ENCODE measurements at regions not wholly inside any gene's neighbourhood (a gene's known extent, or its start where the extent isn't known, plus 50 kb on each side); places are given as distances from the start of the nearest gene placed in this dataset.

DNA sequence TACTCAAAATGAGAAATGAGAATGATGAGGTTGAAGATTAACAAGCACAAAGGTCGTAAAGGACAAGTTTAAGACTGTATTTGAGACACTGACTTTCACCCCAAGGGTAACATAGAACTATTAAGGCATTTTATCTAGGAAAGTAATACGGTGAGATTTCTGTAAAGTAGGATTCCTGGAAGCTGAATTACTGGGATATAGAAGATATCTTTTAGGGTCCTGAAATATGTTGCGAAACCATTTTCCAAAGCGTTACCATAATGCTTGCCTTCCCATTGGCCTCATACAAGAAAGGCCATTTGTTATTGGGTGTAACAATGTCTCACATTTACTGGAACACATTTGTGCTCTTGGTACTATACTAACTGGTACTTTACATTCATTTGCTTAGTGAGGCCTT, 1185.9 kb upstream of the TENM4 start:
- no peak for FAIRE-seq

DNA sequence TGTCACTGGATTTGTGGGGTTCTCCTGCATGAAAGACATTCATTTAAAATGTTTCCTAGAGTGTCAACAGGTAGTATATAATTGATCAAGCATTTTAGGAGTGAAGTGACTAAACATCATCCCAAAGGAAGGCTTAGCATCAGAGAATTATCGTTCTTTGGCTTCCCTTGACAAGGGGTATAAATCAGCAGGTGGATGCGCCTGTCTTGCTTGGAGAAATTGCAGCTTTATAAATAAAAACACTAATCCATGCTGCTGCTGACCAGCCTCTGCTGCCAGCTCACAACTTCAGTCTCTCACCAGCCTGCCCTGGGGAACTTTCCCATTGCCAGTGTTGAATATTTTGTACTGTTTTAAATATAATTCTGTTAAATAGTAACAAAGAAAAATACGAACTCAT, 1184.7 kb upstream of the TENM4 start:
- no peak for FAIRE-seq

DNA sequence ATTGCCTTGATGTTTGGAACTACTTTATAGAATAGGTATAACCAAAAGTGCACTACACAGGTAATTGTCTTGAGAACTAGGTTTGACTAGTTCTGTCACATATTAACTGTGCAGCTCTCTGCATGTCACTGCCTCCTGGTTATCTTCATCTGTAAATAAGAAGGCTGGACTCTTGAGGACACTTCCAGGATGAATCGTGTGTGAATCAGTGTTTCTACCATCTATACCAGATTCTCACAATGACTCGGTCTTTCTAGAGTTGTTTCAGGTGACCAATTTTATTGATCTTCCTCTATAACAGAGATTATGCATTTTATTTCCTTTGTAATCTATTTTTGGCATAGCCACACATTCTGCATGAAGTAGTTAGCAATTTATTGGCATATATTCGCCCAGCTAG, 1181.0 kb upstream of the TENM4 start:
- no peak for FAIRE-seq

DNA sequence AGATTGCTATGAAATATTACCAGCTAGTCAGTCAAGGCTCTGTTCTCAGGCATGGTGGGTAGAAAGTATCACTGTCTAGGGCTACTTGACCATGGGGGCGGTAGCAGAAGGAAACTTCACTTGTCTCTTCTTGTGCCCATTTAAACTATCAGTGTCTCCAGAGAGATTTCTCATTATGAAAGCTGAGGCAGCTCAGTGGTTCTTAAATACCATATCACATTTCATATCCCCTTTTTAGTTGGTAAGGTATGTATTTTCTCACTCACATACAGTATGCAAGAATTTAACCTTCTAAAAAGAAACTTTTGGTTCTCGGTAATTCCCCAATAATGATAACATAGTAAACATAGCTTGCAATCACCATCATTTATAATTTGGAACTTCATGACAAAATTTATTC, 1180.0 kb upstream of the TENM4 start:
- no peak for FAIRE-seq

DNA sequence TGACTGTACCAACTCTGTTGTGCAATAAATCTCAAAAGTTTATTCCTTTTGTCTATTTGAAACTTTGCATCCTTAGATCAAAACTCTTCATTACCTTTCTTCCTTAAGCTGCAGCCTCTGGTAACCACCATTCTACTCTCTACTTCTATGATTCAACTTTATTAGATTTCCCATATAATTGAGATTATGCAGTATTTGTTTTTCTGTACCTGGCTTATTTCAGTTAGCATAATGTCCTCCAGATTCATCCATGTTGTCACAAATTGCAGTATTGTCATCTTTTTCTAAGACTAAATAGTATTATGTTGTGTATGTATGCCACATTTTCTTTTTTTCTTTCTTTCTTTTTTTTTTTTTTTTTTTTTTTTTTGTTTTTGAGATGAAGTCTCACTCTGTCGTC, 1176.3 kb upstream of the TENM4 start:
- FAIRE-seq, result no peak

DNA sequence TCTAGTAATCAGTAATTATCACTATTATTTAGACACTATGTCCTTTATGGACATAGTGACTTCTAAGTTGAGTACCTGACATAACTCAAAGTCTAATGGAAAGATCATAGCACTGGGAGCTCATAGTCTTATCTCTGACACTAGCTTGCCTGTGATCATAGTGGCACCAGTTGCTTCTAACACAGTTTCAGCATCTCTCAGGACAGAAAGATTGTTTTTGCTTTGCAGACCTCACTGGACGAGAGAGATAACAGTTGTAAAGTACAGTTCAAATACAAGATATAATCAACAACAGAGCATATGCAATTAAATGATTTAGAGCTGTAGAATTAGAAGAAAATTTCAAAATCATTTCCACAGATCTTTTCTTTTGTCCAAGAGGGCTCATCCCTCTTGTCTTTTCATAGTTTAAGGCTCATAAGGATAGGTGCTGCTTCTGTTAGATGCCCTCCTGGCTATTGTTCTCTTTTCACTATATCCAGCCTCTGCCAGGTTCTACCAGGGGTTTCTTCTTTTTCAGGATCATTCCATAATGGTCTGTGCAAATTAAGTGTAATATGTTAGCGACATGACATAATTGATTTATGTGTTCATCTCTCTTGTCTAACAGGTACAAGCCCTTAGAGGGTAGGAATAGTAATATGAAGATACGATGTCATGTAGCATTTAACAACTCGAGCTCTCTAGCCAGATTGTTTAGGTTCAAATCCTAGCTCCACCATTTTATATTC, 1175.4 kb upstream of the TENM4 start:
- FAIRE-seq, result no peak

DNA sequence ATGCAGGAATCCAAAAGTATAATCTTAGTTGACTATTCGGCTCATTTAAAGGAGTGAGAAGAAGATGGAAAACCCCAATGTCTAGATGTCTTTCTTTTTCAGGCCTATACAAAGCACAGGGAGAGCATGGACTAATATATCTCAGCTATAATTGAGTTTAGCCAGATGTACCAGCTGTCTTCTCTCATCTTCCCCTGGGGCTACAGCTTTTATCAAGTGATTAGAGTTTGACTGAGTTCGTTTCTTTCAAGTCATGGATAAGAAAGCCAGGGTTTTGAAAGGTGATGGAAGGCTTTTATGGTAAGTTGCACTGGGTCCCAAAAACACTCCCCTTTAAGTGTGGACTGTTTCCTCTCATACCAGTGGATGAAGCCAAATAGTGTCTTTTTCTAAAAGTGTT, 1172.8 kb upstream of the TENM4 start:
- no peak for FAIRE-seq

DNA sequence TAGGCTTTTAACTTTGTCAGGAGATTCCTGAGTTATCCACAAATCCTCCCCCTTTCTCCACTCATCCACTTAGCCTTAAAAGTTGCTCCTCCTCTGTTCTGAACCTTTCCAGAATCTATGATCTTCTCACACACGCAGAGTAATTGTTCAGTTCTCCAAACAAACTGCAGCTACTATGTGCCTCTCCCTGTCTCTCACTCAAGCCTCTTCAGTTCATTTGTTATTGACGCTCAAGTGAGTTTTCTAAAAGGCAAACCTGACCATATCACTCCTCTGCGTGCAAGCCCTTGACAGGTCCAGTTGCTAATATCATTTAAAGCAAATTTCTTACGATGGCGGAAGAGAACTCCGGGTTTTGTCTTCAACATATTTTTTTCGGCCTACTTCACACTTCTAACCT, 1169.7 kb upstream of the TENM4 start:
- FAIRE-seq, result no peak

DNA sequence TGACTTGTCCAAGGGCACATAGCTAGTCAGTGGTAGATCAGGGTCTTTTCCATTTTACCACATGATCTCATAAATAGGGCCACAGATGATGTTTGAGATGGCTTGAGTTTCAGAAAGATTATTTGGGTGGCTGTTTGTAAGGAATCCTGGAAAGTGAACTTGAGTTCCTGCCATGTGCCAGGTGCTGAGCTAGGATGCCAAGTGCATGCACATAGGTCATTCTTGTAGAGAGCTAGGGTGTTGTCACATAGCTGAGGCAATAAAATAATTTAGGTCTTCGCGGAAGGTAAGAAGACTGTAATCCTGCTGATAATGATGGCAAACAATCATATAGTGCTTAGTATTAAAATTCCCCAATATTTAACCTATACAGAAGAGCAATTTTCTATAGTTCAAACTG, 1162.6 kb upstream of the TENM4 start:
- FAIRE-seq, result no peak

DNA sequence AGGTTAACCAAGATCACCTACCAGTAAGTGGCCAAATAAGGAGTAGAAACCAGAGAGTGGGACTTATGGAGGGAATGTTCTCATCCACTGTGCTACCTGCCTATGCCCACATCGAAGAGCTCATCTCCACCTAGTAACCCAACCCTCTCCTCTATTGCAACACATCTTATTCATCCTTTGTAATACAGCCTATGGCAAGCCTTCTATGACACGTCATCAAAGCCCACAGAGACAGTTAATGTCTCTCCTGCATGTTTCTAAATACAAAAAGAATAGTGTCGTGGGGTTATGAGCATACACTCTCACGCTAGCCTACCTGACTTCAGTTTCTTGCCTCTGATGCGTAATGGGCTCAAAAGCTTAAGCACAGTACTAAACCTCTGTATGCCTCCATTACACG, 1158.1 kb upstream of the TENM4 start:
- no peak for FAIRE-seq

DNA sequence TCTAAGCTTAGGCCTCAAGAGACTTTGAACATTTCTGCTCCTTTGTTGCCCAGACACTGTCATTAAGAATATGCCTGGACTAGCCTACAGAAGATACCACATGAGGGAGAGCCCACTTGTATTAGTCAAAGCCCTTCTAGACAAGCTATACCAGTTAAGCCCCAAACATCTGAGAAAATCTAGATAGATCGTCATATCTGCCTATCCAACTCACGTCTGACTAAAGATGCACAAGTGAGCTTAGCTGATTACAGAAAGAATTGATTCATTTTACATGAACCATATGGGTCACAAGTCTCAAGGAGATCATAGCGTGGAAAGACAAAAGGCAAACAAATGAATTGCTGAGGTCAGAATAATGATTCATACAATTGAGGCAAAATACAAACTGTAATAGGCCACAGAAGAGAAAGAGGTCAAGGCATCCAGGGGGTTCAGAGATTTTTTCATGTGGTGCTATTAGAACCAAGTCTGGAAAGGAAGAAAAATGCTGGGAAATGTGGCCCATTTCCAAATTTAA, 1155.5 kb upstream of the TENM4 start:
- FAIRE-seq, result no peak

DNA sequence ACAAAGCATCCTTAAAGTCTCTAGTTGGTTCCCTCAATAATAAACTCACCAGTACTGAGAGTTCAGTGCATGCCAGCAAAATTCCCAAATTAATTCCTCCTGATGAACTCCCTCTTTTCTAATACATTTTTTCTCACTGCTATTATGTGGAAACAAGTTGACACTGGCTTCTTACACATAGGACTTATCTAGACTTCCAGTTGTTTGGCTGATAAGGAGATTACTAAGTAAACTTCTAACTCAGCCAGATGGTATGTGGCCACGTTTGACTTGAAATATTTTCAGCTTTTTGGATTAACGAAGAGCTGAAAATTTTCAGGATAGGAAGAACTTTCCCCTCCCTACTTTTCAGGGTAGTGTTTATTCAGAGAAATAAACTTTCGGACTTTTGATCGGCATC, 1154.2 kb upstream of the TENM4 start:
- no peak for FAIRE-seq

DNA sequence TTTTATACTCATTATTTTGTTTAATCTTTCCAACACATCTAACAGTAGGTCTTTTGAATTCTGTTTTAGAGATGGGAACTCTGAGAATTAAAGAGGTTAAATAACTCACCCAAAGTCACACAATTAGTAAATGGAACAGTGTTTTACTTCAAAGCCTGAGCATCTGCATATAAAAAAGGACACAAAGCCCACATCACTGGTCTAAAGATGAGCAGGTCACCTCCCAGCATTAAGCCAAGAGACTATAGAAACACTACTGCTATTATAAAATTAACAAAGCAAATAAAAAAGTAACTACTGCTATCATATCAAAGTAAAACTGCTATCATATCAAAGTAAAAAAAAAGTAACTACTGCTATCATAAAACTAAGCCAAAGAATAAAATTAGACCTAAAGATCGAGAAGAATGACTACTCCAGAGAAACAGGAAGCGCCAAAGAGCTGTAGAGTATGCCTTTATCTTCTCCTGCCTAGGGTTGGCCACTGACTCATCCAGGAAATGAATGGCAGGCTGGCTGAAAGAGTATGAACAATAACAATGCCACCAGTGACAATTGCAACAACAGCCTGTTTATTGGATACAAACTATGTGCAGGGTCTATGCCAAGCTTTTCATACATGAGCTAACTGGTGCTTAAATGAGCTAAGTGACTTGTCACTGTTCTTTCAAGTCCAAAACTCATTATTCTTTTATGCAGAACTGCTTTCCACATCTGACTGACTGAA, 1153.0 kb upstream of the TENM4 start:
- FAIRE-seq, result no peak

DNA sequence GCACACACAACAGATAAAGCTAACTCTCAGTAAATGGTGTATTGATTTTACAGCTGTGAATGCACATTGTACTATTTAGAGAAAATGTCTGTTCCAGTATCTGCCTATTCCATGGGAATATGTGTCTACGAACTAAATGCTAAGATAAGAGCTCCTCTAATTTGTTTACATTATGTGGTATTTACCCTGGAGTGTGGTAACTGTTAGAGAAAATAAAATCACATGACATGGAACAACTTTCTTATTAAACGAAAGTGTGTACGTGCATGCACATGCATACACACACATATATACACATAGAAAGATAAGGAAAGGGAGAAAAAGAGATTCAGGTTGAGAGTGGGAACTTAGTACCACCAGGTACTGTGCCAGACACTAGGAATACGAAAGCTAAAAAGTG, 1151.7 kb upstream of the TENM4 start:
- FAIRE-seq, result no peak

DNA sequence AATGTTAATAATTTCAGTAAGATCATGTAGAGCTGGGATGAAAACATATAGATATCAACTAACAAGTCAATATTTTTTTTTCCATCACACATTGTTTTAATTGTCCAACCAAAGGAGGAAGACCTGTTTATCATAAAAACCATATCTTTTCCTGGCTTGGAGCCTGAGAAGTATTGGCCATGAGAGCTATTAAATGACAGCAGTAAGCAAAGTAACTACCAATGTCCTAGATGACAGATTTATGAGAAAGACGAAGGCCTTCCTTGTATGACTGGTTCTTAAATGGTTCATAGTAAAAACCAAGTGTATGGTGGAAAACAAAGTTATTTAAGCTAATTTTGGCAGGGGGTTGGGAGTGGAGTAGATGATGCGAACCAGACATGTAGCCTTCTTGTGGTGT, 1147.1 kb upstream of the TENM4 start:
- no peak for FAIRE-seq

DNA sequence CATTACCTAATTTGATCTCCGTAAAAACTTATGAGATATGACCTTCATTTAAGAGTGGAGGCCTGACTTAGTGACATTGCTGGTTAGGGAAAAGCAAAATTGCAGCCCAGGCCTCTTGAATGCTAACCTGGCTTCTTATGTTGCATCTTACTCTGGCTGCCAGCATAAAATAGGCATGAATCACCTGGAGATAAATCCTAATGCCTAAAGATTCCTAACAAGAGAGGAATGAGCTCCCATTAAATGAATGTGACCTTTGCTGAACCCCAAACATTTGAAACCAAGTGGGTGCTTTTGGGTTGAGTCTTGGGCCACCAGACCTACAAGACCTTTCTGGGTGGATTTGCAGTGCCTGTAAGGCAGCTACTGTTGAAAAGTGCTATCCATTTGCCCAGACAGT, 1145.6 kb upstream of the TENM4 start:
- FAIRE-seq, result no peak

DNA sequence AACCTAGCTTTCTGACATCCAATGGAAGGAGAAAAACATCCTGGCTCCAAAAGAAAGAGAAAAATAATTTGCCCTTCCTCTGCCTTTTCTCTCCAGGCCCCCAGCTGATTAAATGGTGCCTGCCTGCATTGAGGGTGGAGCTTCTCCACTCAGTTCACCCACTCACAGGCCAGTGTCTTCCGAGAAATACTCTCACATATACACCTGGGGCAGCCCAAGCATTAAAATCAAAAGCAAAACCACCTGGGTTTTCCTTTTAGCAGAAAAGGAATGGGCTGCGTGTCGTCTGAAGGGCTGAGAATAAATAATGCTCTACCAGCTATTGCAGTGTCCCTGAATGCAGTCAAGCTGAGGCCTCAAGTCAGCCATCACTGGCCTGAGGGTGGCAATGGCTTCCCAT, 1143.8 kb upstream of the TENM4 start:
- no peak for FAIRE-seq

DNA sequence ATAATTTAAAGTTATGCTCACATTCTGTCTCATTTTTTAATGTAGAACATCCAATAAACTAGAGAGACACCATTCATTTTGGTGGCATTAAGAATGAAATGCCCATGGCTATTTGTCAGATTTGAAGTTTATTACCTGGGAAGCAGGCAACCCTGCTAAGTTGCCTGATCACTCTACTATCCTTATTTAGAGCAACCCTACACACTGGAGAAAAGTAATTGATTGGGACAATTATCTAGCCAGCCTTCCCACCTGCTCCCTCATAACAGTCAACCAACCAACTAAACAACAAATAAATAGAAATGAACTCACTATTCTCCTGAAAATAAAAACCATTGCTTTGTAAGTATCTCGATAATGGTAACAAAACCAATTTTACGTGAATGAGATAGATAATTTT, 1129.0 kb upstream of the TENM4 start:
- no peak for FAIRE-seq

DNA sequence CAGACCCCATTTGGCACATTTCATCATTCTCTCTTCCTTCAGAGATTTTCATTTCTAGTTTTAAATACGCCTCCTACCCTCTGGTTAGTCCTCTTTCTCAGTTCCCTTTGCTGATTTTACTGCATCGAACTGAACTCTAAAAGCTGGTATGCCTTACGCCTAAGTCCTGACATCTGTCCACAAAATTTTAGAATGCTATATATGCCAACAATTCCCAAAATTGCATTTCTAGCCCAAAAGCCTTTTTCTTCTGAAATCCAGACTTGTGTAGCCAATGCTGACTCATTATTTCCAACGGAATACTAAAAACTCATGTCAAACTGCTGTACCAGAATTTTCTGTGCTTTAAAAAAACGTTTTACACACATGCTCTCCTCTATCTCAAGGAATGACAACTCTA, 1124.4 kb upstream of the TENM4 start:
- FAIRE-seq, result no peak

DNA sequence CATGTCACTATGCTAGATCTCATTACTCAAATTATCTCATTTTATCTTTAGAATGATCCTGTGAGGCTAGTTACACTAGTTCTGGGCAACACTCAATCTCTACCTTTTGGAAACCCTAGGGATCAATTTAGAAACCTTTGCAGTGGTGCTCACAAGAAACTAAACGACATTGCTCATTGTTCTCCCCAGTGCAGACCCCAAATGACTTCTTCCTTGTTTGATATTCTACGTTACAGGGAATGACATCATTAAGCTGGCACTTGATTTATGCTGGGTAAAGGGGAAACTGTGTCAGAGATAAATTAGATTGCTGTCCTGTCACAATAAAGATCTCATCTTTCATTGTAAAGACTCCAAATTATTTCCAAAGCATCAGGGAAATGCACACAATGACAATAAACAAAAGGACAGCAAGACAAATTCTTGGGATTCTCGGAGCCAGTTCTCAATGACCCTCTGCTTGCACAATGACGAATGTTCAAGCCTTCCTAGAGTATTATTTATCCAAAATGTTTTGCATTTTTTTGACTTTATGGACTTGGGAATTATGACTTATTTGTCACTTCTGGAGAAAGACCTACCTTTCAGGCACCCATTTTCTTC, 1121.8 kb upstream of the TENM4 start:
- no peak for FAIRE-seq

DNA sequence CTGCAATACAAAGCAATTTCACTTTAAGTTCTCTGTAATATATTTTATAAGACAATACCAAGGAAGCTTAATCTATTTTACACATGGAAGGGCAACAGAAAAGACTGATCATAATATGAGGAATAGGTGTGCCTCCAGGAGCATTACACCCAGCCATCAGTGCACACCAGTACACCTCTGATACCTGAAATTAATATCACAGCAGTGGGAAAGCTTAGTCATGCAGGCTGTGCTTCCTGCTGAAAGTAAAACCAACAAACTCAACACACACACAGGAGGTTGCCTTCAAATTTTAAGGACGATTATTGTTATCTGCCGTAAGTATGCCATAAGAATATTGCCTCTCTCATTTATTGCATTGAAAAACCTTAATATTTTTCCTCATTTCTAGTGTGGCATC, 1119.1 kb upstream of the TENM4 start:
- FAIRE-seq, result no peak

DNA sequence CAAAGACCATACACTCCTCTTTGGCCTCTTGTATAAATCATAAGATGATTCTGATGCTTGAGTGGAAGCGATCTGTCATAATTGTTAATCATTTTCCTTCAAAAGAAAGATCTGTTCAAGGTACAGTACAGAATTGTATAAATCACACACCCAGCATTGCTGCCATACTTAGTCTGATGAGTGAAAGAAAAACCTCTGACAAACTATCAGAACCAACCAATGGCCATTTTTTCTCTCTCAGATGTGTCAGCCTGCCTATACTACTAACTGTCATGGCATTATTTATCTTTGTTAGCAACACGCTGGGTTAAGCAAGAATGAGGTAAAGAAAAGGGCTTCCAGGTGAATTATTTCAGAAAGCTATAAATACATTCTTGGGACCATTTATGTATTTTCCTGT, 1112.7 kb upstream of the TENM4 start:
- FAIRE-seq, result no peak

DNA sequence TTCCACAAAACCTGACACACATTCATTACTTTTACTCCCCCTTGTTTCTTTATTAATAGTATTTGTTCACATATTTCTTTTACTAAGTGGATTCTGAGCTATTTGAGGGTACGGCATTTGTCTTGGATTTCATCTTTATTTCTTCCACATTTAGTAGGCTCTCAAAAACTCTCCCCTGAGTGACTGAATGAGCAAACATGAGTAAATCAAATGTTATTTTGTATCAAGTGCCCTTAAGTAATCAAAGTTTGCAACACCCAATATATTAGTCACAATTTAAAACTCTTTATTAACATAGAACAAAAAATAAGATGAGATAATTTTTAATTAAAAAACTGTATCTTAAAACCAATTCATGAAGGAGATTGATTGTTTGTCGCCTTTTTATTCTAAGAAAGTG, 1101.9 kb upstream of the TENM4 start:
- no peak for FAIRE-seq

DNA sequence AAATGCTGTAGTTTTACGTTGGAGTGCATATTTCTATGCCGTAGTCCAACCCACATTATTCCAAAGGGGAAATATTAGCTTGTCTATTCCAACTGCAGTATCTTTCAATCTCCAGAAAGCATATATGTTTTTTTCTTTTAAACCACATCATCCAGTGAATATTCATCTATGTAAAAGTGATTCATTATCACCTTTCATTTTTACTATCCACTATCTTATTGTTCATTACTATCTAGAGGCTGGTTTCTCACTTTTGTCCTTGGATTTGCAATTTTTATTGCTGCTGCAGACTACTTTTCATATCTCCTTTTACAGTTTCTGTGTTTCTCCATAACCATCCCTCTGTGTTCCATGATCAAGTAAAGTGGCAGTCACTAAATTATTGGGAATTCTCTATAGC, 1097.2 kb upstream of the TENM4 start:
- FAIRE-seq, result no peak

Measured in TTC549 (cell line).